ENCODE measurements at regions not wholly inside any gene's neighbourhood (a gene's known extent, or its start where the extent isn't known, plus 50 kb on each side); places are given as distances from the start of the nearest gene placed in this dataset.
"Not testable (repeated sequence)": the region's sequence is repeated elsewhere in the genome, so short reads cannot be mapped to it uniquely, and the experiment has no call there.

- no peak for DNase-seq
Observed at GRCh38 chr7:122248472-122248871, 56.1 kb downstream of the FEZF1 start.

- DNase-seq: not testable (repeated sequence)
Observed at GRCh38 chr7:122238729-122239128, 65.8 kb downstream of the FEZF1 start.

GRCh38 chr7:122238297-122238696 lies 66.3 kb downstream of the FEZF1 start:
- not testable (repeated sequence) for DNase-seq

- no peak for DNase-seq
Observed at GRCh38 chr7:122225874-122226273, 78.7 kb downstream of the FEZF1 start.

- peak; percentile 14 for DNase-seq
Observed at GRCh38 chr7:122219253-122219865, 75.3 kb upstream of the AASS start.

- no peak for DNase-seq
Observed at GRCh38 chr7:122217125-122217524, 73.1 kb upstream of the AASS start.

GRCh38 chr7:122212754-122213153 lies 68.7 kb upstream of the AASS start:
- peak; percentile 4 for DNase-seq

GRCh38 chr7:122211362-122211761 lies 67.3 kb upstream of the AASS start:
- DNase-seq: no peak

- no peak for DNase-seq
Observed at GRCh38 chr7:122206985-122207384, 62.9 kb upstream of the AASS start.

GRCh38 chr7:122203814-122204213 lies 59.8 kb upstream of the AASS start:
- DNase-seq: no peak

GRCh38 chr7:122200888-122201287 lies 56.8 kb upstream of the AASS start:
- DNase-seq: no peak

GRCh38 chr7:122199171-122199570 lies 55.1 kb upstream of the AASS start:
- peak; percentile 9 for DNase-seq

- no peak for DNase-seq
Observed at GRCh38 chr7:122198581-122198980, 54.5 kb upstream of the AASS start.
